GM12892 (cell line): ENCODE measurements at regions not wholly inside any gene's neighbourhood (a gene's known extent, or its start where the extent isn't known, plus 50 kb on each side); places are given as distances from the start of the nearest gene placed in this dataset.
A peak's percentile ranks its signal among the peaks of the same experiment; 100 is the strongest.

Experiments
- DNase-seq: peaks from one replicate; pipeline ENCODE4 v3.0.0; 2011; ENCODE audit not compliant: insufficient read length
- FAIRE-seq: peaks from 2 replicates; lab custom pipeline; 2011; peaks lifted over from hg19 to GRCh38; lab: Jason Lieb, UNC
- POLR2A ChIP-seq: IDR thresholded peaks from 2 replicates; pipeline ENCODE4 v1.6.1; 2011; ENCODE audit warnings: low read depth, low read length, control low read depth
- POLR2AphosphoS5 ChIP-seq: IDR thresholded peaks from 2 replicates; pipeline ENCODE4 v1.6.1; 2011; ENCODE audit warnings: low read depth, low read length, control low read depth
- TAF1 ChIP-seq: IDR thresholded peaks from 2 replicates; pipeline ENCODE4 v1.6.1; 2011; ENCODE audit warnings: low read depth, mild to moderate bottlenecking, control low read depth, low read length, borderline replicate concordance

DNA sequence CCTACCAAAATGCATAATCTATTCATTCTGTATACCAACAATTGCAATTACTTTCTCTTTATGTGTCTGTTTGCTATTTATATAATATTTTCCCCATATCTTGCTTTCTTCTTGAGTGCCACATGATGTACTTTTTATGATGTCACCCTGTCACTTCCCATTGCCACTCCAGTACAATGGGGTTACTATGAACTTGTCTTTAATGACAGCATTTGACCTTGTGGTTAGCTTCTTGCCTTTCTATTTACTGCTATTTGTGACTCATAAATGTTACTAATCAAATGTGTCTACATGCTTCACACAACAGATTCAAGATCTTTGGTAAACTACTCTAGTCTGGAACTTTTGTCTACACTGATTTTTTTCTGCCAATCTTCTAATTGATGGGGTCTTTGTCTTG is 486.3 kb downstream of the NR4A2 start:
- TF ChIP-seq POLR2AphosphoS5, result no peak
- no peak for TF ChIP-seq TAF1
- no peak for TF ChIP-seq POLR2A
- DNase-seq (no peak), FAIRE-seq (no peak)

- DNase-seq (no peak), FAIRE-seq (no peak)
- TF ChIP-seq POLR2A, result no peak
- TF ChIP-seq POLR2AphosphoS5, result no peak
- TF ChIP-seq TAF1, result no peak
Measured at GRCh38 chr2:155844461-155844860, 488.1 kb downstream of the NR4A2 start.

- TF ChIP-seq POLR2A (no peak), TAF1 (no peak), POLR2AphosphoS5 (no peak)
- DNase-seq (no peak), FAIRE-seq (no peak)
Measured at GRCh38 chr2:155842103-155842502, 490.4 kb downstream of the NR4A2 start.

GRCh38 chr2:155841442-155841841 is 491.1 kb downstream of the NR4A2 start:
- no peak for TF ChIP-seq POLR2A
- no peak for TF ChIP-seq POLR2AphosphoS5
- TF ChIP-seq TAF1, result no peak
- FAIRE-seq, result no peak
- no peak for DNase-seq

- no peak for TF ChIP-seq TAF1
- TF ChIP-seq POLR2A, result no peak
- no peak for TF ChIP-seq POLR2AphosphoS5
- FAIRE-seq (no peak), DNase-seq (no peak)
Measured at GRCh38 chr2:155840661-155841060, 491.9 kb downstream of the NR4A2 start.

DNA sequence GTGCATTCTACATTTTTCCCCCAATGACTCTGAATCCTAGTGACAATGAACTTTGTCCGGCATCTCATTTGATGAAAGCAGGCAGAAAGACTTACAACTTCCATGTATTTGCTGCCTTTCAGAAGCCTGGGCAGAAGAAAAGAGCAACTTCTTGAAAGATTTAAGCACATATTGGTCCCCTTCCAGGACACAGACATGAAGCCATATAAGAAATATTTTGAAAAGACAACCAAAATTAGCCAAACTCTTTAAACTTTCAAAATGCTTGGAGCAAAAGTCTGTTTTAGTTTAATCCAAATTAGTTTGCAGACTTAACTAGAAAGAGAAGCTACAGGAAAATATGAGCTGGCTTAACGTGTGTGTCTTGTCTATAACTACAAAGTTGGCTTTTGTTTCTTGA is 492.5 kb downstream of the NR4A2 start:
- TF ChIP-seq POLR2AphosphoS5 (no peak), POLR2A (no peak), TAF1 (no peak)
- DNase-seq, result no peak
- FAIRE-seq, result no peak

DNA sequence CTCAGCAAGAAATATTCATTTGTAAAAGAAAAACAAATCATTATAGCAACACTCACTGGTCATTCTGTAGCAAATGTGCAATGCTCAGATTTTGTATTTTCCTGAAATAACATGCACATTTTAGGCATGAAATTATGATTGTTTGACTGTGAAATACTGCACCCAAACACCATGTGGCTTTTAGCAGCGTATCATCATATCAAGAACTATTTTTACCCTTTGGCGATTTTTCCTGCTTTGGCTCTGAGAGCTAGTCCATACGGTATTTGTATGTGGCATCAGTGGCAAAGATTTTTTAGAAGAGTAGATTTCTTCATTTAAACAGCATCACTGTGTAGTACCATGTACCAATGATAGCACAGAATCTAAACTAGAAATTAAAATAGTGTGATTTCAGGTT is 493.1 kb downstream of the NR4A2 start:
- TF ChIP-seq POLR2AphosphoS5, result no peak
- TF ChIP-seq POLR2A, result no peak
- TF ChIP-seq TAF1, result no peak
- no peak for DNase-seq
- no peak for FAIRE-seq

DNA sequence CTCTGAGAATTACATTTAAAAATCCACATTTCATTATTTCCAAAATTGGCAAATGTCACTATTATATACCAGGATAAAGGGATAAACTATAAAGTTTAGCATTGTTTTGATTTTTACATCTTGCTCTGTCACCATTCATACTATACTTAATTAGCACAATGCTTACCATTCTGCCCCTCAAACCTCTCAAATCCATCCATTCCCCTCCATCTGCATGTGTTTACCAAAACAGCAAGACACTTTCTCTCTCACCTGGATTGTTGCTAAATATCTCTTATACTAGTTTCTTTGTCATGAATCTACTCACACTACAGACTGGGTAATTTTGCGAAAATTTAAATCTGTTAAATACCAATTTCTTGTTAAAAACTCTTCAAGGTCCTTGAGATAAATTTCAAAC is 496.1 kb downstream of the NR4A2 start:
- FAIRE-seq (no peak), DNase-seq (no peak)
- TF ChIP-seq POLR2AphosphoS5 (no peak), POLR2A (no peak), TAF1 (no peak)

DNA sequence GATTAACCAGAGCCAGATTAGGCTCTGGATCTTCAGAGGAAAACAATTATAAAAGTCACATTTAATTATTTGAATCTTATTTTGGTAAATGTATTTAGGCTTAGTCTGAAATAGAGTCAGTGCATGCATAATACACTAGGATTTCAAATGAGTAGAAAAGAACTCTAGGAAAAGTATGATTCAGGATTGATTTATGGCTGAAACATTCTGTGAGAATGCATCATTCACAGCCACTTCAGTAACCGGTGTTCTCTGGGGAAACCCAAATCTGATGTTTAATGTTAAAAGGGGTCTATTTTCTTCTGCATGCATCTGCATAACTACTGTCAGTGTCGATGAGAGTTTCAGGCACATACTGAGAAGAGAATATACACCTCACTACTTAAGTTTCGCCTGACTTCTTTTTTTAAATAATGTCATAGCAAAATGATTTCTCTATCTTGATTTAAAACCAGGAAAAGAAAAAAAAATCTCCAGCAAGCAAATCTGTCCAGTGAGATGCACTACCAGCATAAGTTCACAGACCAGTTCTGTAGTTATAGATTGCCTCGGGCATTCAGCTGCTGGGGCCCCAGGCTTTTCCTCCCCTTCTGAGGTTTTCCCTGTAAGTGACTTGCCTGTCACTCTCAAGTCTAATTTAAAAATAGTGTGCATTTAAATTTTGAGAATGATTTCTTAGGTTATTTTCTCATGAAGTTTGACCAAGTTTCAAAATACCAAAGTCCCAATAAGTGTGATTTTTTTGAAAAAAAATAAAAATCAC is 501.5 kb downstream of the NR4A2 start:
- DNase-seq (no peak), FAIRE-seq (no peak)
- TF ChIP-seq POLR2AphosphoS5 (no peak), TAF1 (no peak), POLR2A (no peak)

DNA sequence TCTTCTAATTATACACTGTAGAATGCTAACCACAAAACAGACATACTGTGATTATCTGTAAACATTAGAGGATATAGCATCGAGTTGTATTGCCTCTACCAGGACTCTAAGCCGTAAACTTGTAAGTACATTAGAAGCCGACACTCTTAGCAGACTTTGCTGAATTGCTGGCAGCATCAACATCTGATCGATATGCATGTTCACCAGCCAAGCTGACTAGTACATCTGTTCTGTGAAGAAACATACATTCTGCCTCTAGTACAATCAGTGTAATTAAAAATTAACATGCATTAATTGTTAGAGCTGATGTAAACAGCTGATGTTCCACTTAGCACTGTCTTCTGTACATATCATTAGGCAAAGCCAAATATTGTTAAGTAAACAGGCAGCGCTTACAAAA is 502.2 kb downstream of the NR4A2 start:
- TF ChIP-seq POLR2AphosphoS5 (no peak), TAF1 (no peak), POLR2A (no peak)
- no peak for FAIRE-seq
- DNase-seq, result no peak

GRCh38 chr2:155825876-155826275 is 506.6 kb downstream of the NR4A2 start:
- FAIRE-seq, result no peak
- DNase-seq, result no peak
- TF ChIP-seq POLR2AphosphoS5 (no peak), POLR2A (no peak), TAF1 (no peak)

- DNase-seq (no peak), FAIRE-seq (peak; percentile 79)
- TF ChIP-seq TAF1 (no peak), POLR2AphosphoS5 (no peak), POLR2A (no peak)
Measured at GRCh38 chr2:155815851-155816250, 516.7 kb downstream of the NR4A2 start.
